NCI-H82 treated with DMSO at 0.1 percent for 48 hours (cell line): ENCODE measurements at regions not wholly inside any gene's neighbourhood (a gene's known extent, or its start where the extent isn't known, plus 50 kb on each side); places are given as distances from the start of the nearest gene placed in this dataset.
A peak's percentile ranks its signal among the peaks of the same experiment; 100 is the strongest.
"Not testable (repeated sequence)": the region's sequence is repeated elsewhere in the genome, so short reads cannot be mapped to it uniquely, and the experiment has no call there.

Experiments
- DNase-seq: peaks from one replicate; lab custom pipeline; 2025; ENCODE audit not compliant: unreplicated experiment; lab: John Stamatoyannopoulos, UW

- DNase-seq = no peak
Measured at GRCh38 chr6:168916576-168917211, 337.0 kb downstream of the THBS2 start.

- no peak for DNase-seq
Measured at GRCh38 chr6:168915855-168916254, 337.8 kb downstream of the THBS2 start.

- DNase-seq = no peak
Measured at GRCh38 chr6:168915242-168915641, 338.4 kb downstream of the THBS2 start.

- DNase-seq = no peak
Measured at GRCh38 chr6:168913866-168914469, 339.7 kb downstream of the THBS2 start.

GRCh38 chr6:168913231-168913865 is 340.3 kb downstream of the THBS2 start:
- not testable (repeated sequence) for DNase-seq

- DNase-seq = no peak
Measured at GRCh38 chr6:168909288-168909687, 344.4 kb downstream of the THBS2 start.

GRCh38 chr6:168908887-168909286 is 344.8 kb downstream of the THBS2 start:
- DNase-seq = no peak

- DNase-seq = no peak
Measured at GRCh38 chr6:168908166-168908565, 345.5 kb downstream of the THBS2 start.

GRCh38 chr6:168906391-168906790 is 347.3 kb downstream of the THBS2 start:
- DNase-seq = no peak

- DNase-seq = no peak
Measured at GRCh38 chr6:168905451-168906090, 348.1 kb downstream of the THBS2 start.

GRCh38 chr6:168903613-168904345 is 349.9 kb downstream of the THBS2 start:
- DNase-seq = no peak

GRCh38 chr6:168902075-168902474 is 351.6 kb downstream of the THBS2 start:
- no peak for DNase-seq

- DNase-seq = no peak
Measured at GRCh38 chr6:168901076-168901475, 352.6 kb downstream of the THBS2 start.

GRCh38 chr6:168896321-168896720 is 357.3 kb downstream of the THBS2 start:
- DNase-seq = no peak

GRCh38 chr6:168895102-168895812 is 358.4 kb downstream of the THBS2 start:
- DNase-seq = peak; percentile 14

- no peak for DNase-seq
Measured at GRCh38 chr6:168892031-168892430, 361.6 kb downstream of the THBS2 start.

GRCh38 chr6:168890981-168891365 is 362.7 kb downstream of the THBS2 start:
- DNase-seq = no peak

- no peak for DNase-seq
Measured at GRCh38 chr6:168890306-168890980, 363.2 kb downstream of the THBS2 start.

- no peak for DNase-seq
Measured at GRCh38 chr6:168888786-168889345, 364.8 kb downstream of the THBS2 start.

- DNase-seq = no peak
Measured at GRCh38 chr6:168888102-168888501, 365.5 kb downstream of the THBS2 start.
